ENCODE measurements at regions not wholly inside any gene's neighbourhood (a gene's known extent, or its start where the extent isn't known, plus 50 kb on each side); places are given as distances from the start of the nearest gene placed in this dataset.

GRCh38 chr12:45615268-45615667, 114.2 kb upstream of the ARID2 start (continued):
- peak; percentile 91 for TF ChIP-seq TSHZ1 (tag by site-specific recombination; IDR thresholded peaks at IDR 0.05; ENCODE audit: borderline replicate concordance)
- TF ChIP-seq ZNF776 (tag by site-specific recombination; IDR thresholded peaks at IDR 0.05; ENCODE audit: borderline replicate concordance) = no peak
- no peak for TF ChIP-seq ZNF140 (tag by site-specific recombination; IDR thresholded peaks at IDR 0.05)
- TF ChIP-seq MEIS1 (CRISPR knock-in tag; IDR thresholded peaks at IDR 0.05; ENCODE audit: borderline replicate concordance) = peak; percentile 85
- no peak for TF ChIP-seq ZNF280D (tag by site-specific recombination; IDR thresholded peaks at IDR 0.05)
- TF ChIP-seq BCL6B (tag by site-specific recombination; IDR thresholded peaks at IDR 0.05) = peak; percentile 93
- TF ChIP-seq ZNF639 (tag by site-specific recombination; IDR thresholded peaks at IDR 0.05) = peak; percentile 68; the same call in 1 of the 2 replicates
- peak; percentile 91 for TF ChIP-seq OVOL3 (tag by site-specific recombination; IDR thresholded peaks at IDR 0.05)
- TF ChIP-seq ZBTB8A (tag by site-specific recombination; IDR thresholded peaks at IDR 0.05) = peak; percentile 51
- no peak for TF ChIP-seq ZNF747 (tag by site-specific recombination; IDR thresholded peaks at IDR 0.05)
- 0 out of 2 replicates have a peak, but pooled peaks have one; percentile 51 for TF ChIP-seq KLF10 (tag by site-specific recombination; IDR thresholded peaks at IDR 0.05)
- TF ChIP-seq ZIC2 (tag by site-specific recombination; IDR thresholded peaks at IDR 0.05) = peak; percentile 52; the same call in 1 of the 2 replicates
- TF ChIP-seq FEZF1 (tag by site-specific recombination; IDR thresholded peaks at IDR 0.05) = peak; percentile 89
- peak; percentile 42; the same call in 1 of the 2 replicates for TF ChIP-seq ZSCAN23 (tag by site-specific recombination; IDR thresholded peaks at IDR 0.05)
- TF ChIP-seq PATZ1 (tag by site-specific recombination; IDR thresholded peaks at IDR 0.05) = no peak
- TF ChIP-seq PRDM6 (tag by site-specific recombination; IDR thresholded peaks at IDR 0.05) = peak; percentile 94
- TF ChIP-seq ZNF324 (tag by site-specific recombination; IDR thresholded peaks at IDR 0.05) = peak; percentile 70; the same call in 1 of the 2 replicates
- TF ChIP-seq ZNF518A (tag by site-specific recombination; conservative IDR thresholded peaks at IDR 0.05; ENCODE audit: low read depth) = peak; percentile 57
- TF ChIP-seq GLI2 (tag by site-specific recombination; IDR thresholded peaks at IDR 0.05; ENCODE audit: borderline replicate concordance, low read depth) = peak; percentile 70; the same call in 1 of the 2 replicates
- peak; percentile 86 for TF ChIP-seq SP7 (tag by site-specific recombination; IDR thresholded peaks at IDR 0.05)

Data from HEK293 (cell line).